K562 (cell line): ENCODE measurements at regions not wholly inside any gene's neighbourhood (a gene's known extent, or its start where the extent isn't known, plus 50 kb on each side); places are given as distances from the start of the nearest gene placed in this dataset.

Experiments
- ATAC-seq: fragments of 200-7000 bp; cut with Tn5 transposase; 3 replicates; pipeline ENCODE4 v1.9.1; 2020; ENCODE audit warnings: moderate library complexity
- BruUV-seq: library from RNA; stranded (reverse); fragments of 400-500 nt; replicated peaks from 2 replicates; lab custom pipeline; 2021; lab: Mats Ljungman, UMichigan
- CTCF ChIA-PET: fragments of 300-600 bp; formaldehyde crosslinking; extraction: SDS; loops from one replicate; lab custom pipeline; 2021; ENCODE audit warnings: low intra/inter-chr PET ratio; lab: Yijun Ruan, JAX
- POLR2A ChIA-PET: fragments of 300-600, 350-650 bp; sonication (Branson Sonifier 250); formaldehyde crosslinking; extraction: SDS; loops from one replicate; lab custom pipeline; 2021; ENCODE audit warnings: antibody characterized with exemption, inconsistent platforms; lab: Yijun Ruan, JAX
- DNase-seq, 4 experiments: peaks; one replicate each; pipeline versions ENCODE4 v3.0.0 to v3.0.0-alpha.2; 2011 to 2018; ENCODE audit warnings: low spot score in 3 of 4, mixed read lengths in 3 of 4; ENCODE audit errors: extremely low read depth in 1 of 4
- FAIRE-seq: peaks from 2 replicates; lab custom pipeline; 2011; peaks lifted over from hg19 to GRCh38; lab: Jason Lieb, UNC
- H2AFZ ChIP-seq: 2 replicates; pipeline ENCODE4 v1.6.0; 2011; ENCODE audit warnings: low read depth, low read length, control low read depth, inconsistent platforms
- H3K27ac ChIP-seq: fragments of 200-600 bp; 3 replicates; pipeline ENCODE4 v1.8.0; 2011; ENCODE audit warnings: low read depth, mild to moderate bottlenecking, control low read depth, inconsistent platforms, low read length, moderate library complexity, mixed read lengths; ENCODE audit errors: extremely low read depth
- H3K27me3 ChIP-seq, 2 experiments: fragments of 300-600 bp in 1 of 2; 2 replicates in 1 of 2; 3 replicates in 1 of 2; pipeline versions ENCODE4 v1.6.0 to v1.8.0; 2011; ENCODE audit warnings: inconsistent platforms in 2 of 2, low read length in 2 of 2, mild to moderate bottlenecking in 1 of 2, mixed read lengths in 1 of 2, moderate library complexity in 1 of 2; ENCODE audit not compliant: control insufficient read depth in 2 of 2, insufficient read depth in 2 of 2
- H3K36me3 ChIP-seq: fragments of 300-600 bp; 3 replicates; pipeline ENCODE4 v1.8.0; 2011; ENCODE audit warnings: mild to moderate bottlenecking, low read length, inconsistent platforms; ENCODE audit not compliant: control insufficient read depth, insufficient read depth
- H3K4me1 ChIP-seq, 2 experiments: fragments of 200-600 bp in 1 of 2; replicated peaks in 1 of 2; 2 replicates in 1 of 2; 3 replicates in 1 of 2; pipeline versions ENCODE4 v1.5.1 to v1.8.0; 2011; ENCODE audit warnings: inconsistent platforms in 2 of 2, low read length in 2 of 2, mild to moderate bottlenecking in 1 of 2, mixed read lengths in 1 of 2, moderate library complexity in 1 of 2; ENCODE audit not compliant: control insufficient read depth in 2 of 2, insufficient read depth in 2 of 2
- H3K4me2 ChIP-seq: 2 replicates; pipeline ENCODE4 v1.6.1; 2011; ENCODE audit warnings: low read length, control low read depth, inconsistent platforms, mixed read lengths; ENCODE audit not compliant: insufficient read depth
- H3K4me3 ChIP-seq: fragments of 200-600 bp; sonication (generic), shearing (Covaris generic); 2 replicates; pipeline ENCODE4 v1.5.1; 2016; ENCODE audit warnings: control low read depth, inconsistent platforms
- H3K79me2 ChIP-seq: fragments of 200-600 bp; 3 replicates; pipeline ENCODE4 v1.8.0; 2011; ENCODE audit warnings: low read length, inconsistent platforms; ENCODE audit not compliant: control insufficient read depth, insufficient read depth
- H3K9ac ChIP-seq, 2 experiments: 2 replicates each; pipeline versions ENCODE4 v1.6.0 to v1.6.1; 2011; ENCODE audit warnings: low read depth in 2 of 2, low read length in 2 of 2, control low read depth in 1 of 2, inconsistent platforms in 1 of 2, mild to moderate bottlenecking in 1 of 2, mixed read lengths in 1 of 2; ENCODE audit not compliant: insufficient read depth in 1 of 2
- H3K9me1 ChIP-seq: one replicate; pipeline ENCODE4 v1.6.0; 2011; ENCODE audit warnings: inconsistent platforms, mild to moderate bottlenecking, low read length, moderate library complexity; ENCODE audit not compliant: control insufficient read depth, insufficient read depth
- H3K9me3 ChIP-seq: replicated peaks from 2 replicates; pipeline ENCODE4 v1.5.1; 2011; ENCODE audit warnings: low read depth, low read length, inconsistent platforms; ENCODE audit not compliant: control insufficient read depth, insufficient read depth
- H4K20me1 ChIP-seq: replicated peaks from 2 replicates; pipeline ENCODE4 v1.6.1; 2011; ENCODE audit warnings: low read length, inconsistent platforms, mixed read lengths; ENCODE audit not compliant: control insufficient read depth, insufficient read depth
- ETS2 ChIP-seq: IDR thresholded peaks from 2 replicates; pipeline ENCODE4 v1.6.1; 2016; ENCODE audit warnings: borderline replicate concordance, missing genetic modification characterization, mild to moderate bottlenecking, moderate library complexity, missing compliant biosample characterization; ENCODE audit not compliant: poor library complexity, severe bottlenecking
- HIVEP1 ChIP-seq: fragments of 250-450 bp; sonication (Bioruptor Pico); IDR thresholded peaks from 2 replicates; pipeline ENCODE4 v1.4.0; 2020; ENCODE audit warnings: mild to moderate bottlenecking
- NR2C1 ChIP-seq, 2 experiments: fragments of 450-650 bp; IDR thresholded peaks; 2 replicates each; pipeline ENCODE4 v1.6.1; 2017; ENCODE audit warnings: mild to moderate bottlenecking in 2 of 2, antibody characterized with exemption in 1 of 2, inconsistent platforms in 1 of 2, missing compliant biosample characterization in 1 of 2, missing genetic modification characterization in 1 of 2
- PHF8 ChIP-seq: fragments of 200-600 bp; sonication (generic); IDR thresholded peaks from 2 replicates; pipeline ENCODE4 v1.6.1; 2012; ENCODE audit warnings: mixed run types, mild to moderate bottlenecking, inconsistent platforms, low read length, moderate library complexity, borderline replicate concordance
- PTRF ChIP-seq: fragments of 450-650 bp; IDR thresholded peaks from 2 replicates; pipeline ENCODE4 v1.6.1; 2016; ENCODE audit warnings: mild to moderate bottlenecking, missing genetic modification characterization, missing compliant biosample characterization
- ZBTB17 ChIP-seq: fragments of 450-650 bp; formaldehyde crosslinking; IDR thresholded peaks from 2 replicates; pipeline ENCODE4 v1.4.0; 2020; ENCODE audit warnings: mild to moderate bottlenecking
- WGBS: fragments of 100-300 bp; shearing (Covaris generic); methylation state at CpG from one replicate; pipeline ENCODE4 v1.1.6; 2016; ENCODE audit warnings: low coverage, mixed read lengths; ENCODE audit not compliant: insufficient coverage; ENCODE audit errors: missing lambda C conversion rate; 5-methylcytosine and 5-hydroxymethylcytosine counted together
- in situ Hi-C: fragments of 300-500 bp; cut with MboI; formaldehyde crosslinking; loops from 4 replicates; pipeline ENCODE4 v1.15.0; 2018; ENCODE audit warnings: inconsistent platforms, mixed read lengths
- intact Hi-C: fragments of 100-400 bp; cut with micrococcal nuclease; formaldehyde crosslinking; loops from 2 replicates; pipeline ENCODE4 v1.14.2; 2022
- TF ChIP-seq, protein P1 (sequence below): fragments of 250-450 bp; sonication (Bioruptor Pico); IDR thresholded peaks from 2 replicates; pipeline ENCODE4 v1.4.0; 2020; ENCODE audit warnings: mild to moderate bottlenecking, moderate library complexity
- TF ChIP-seq, protein P2 (sequence below): fragments of 250-450 bp; sonication (Bioruptor Pico); IDR thresholded peaks from 2 replicates; pipeline ENCODE4 v1.8.0; 2022; ENCODE audit warnings: inconsistent platforms, mild to moderate bottlenecking, moderate library complexity, borderline replicate concordance

- Histone ChIP-seq H3K4me2 (no peak overlapping the region), H3K9ac (no peak overlapping the region)
- intact Hi-C loops, result no loop called here
Observed at GRCh38 chr6:167678102-167679101, 148.3 kb upstream of the AFDN start.

More at GRCh38 chr6:167678102-167679101, 148.3 kb upstream of the AFDN start:
- POLR2A ChIA-PET, result interaction anchor here (1.6 kb wide), 1 partner anchor 11 kb away, joined by 6 read pairs; no protein-coding TSS in a partner anchor
- ATAC-seq (no peak), DNase-seq (no peak), FAIRE-seq (no peak)
- TF ChIP-seq PTRF (tag), result no peak
- no peak for TF ChIP-seq PHF8
- no peak for TF ChIP-seq NR2C1 (IDR thresholded peaks at IDR 0.05)
- no peak for TF ChIP-seq NR2C1 (tag; IDR thresholded peaks at IDR 0.05)
- TF ChIP-seq, protein P1, sequence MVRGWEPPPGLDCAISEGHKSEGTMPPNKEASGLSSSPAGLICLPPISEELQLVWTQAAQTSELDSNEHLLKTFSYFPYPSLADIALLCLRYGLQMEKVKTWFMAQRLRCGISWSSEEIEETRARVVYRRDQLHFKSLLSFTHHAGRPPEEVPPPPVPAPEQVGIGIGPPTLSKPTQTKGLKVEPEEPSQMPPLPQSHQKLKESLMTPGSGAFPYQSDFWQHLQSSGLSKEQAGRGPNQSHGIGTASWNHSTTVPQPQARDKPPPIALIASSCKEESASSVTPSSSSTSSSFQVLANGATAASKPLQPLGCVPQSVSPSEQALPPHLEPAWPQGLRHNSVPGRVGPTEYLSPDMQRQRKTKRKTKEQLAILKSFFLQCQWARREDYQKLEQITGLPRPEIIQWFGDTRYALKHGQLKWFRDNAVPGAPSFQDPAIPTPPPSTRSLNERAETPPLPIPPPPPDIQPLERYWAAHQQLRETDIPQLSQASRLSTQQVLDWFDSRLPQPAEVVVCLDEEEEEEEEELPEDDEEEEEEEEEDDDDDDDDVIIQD, result no peak
- TF ChIP-seq ETS2 (tag), result no peak
- TF ChIP-seq, protein P2, sequence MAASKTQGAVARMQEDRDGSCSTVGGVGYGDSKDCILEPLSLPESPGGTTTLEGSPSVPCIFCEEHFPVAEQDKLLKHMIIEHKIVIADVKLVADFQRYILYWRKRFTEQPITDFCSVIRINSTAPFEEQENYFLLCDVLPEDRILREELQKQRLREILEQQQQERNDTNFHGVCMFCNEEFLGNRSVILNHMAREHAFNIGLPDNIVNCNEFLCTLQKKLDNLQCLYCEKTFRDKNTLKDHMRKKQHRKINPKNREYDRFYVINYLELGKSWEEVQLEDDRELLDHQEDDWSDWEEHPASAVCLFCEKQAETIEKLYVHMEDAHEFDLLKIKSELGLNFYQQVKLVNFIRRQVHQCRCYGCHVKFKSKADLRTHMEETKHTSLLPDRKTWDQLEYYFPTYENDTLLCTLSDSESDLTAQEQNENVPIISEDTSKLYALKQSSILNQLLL, result no peak
- no peak for TF ChIP-seq HIVEP1 (CRISPR knock-in tag)
- no peak for TF ChIP-seq ZBTB17 (CRISPR knock-in tag)
- CTCF ChIA-PET, result no interaction called here
- Histone ChIP-seq H3K27me3 (peaks cover 66 to 82% of the 10 kb centered on the region in 2 experiments), H3K4me1 (peaks cover 0 to 5% of the 10 kb centered on the region in 2 experiments; a peak in 1 of 5 replicates), H3K9me3 (no peaks in the 10 kb centered on the region), H3K9me1 (no peaks in the 10 kb centered on the region), H3K36me3 (no peaks in the 10 kb centered on the region), H3K27ac (no peak overlapping the region), H3K79me2 (no peaks in the 10 kb centered on the region), H4K20me1 (0 out of 2 replicates have a peak, but pooled peaks cover 2% of the 10 kb centered on the region), H3K4me3 (no peak overlapping the region), H2AFZ (no peak overlapping the region)
- in situ Hi-C loops, result no loop called here
- BruUV-seq, result no TSS peak
- WGBS, result 1% methylated on average over 54 of the region's 62 CpGs
